Natural killer cell (primary cell): ENCODE measurements at regions not wholly inside any gene's neighbourhood (a gene's known extent, or its start where the extent isn't known, plus 50 kb on each side); places are given as distances from the start of the nearest gene placed in this dataset.

ENCODE experiments used
- ATAC-seq, 3 donors: fragments of 150-1000 bp in 2 of 3; fragments of 200-7000 bp in 1 of 3; cut with Tn5 transposase; 1 replicate in 1 of 3; 2 replicates in 2 of 3; pipeline ENCODE4 v1.10.0; 2021; ENCODE audit warnings: mild to moderate bottlenecking in 2 of 3, moderate library complexity in 2 of 3
- DNase-seq, 2 donors: peaks; one replicate each; pipeline versions ENCODE4 v3.0.0 to v3.0.0-alpha.2; 2013 to 2021; ENCODE audit warnings: mixed read lengths in 1 of 2
- H3K27ac ChIP-seq: one replicate; pipeline ENCODE4 v1.5.1; 2013; ENCODE audit warnings: mild to moderate bottlenecking, low read length
- H3K27me3 ChIP-seq: one replicate; pipeline ENCODE4 v1.6.1; 2013; ENCODE audit warnings: low read length; ENCODE audit not compliant: control insufficient read depth, insufficient read depth
- H3K36me3 ChIP-seq: one replicate; pipeline ENCODE4 v1.6.1; 2013; ENCODE audit warnings: low read length; ENCODE audit not compliant: control insufficient read depth, insufficient read depth
- H3K4me1 ChIP-seq: one replicate; pipeline ENCODE4 v1.6.1; 2013; ENCODE audit warnings: low read length; ENCODE audit not compliant: control insufficient read depth, insufficient read depth
- H3K4me3 ChIP-seq: one replicate; pipeline ENCODE4 v1.5.1; 2013; ENCODE audit warnings: low read length
- H3K9me3 ChIP-seq: one replicate; pipeline ENCODE4 v1.6.1; 2013; ENCODE audit warnings: low read length; ENCODE audit not compliant: control insufficient read depth, insufficient read depth
- H3K27ac Mint-ChIP-seq, 2 donors: one replicate each; pipeline ENCODE4 v1.8.0; 2022; ENCODE audit warnings: mild to moderate bottlenecking in 2 of 2, mixed read lengths in 2 of 2, moderate library complexity in 1 of 2
- H3K27me3 Mint-ChIP-seq, 2 donors: one replicate each; pipeline ENCODE4 v1.8.0; 2022; ENCODE audit warnings: low read depth in 2 of 2, mixed read lengths in 2 of 2
- H3K36me3 Mint-ChIP-seq: one replicate; pipeline ENCODE4 v1.8.0; 2022; ENCODE audit warnings: mixed read lengths
- H3K4me1 Mint-ChIP-seq, 2 donors: one replicate each; pipeline ENCODE4 v1.8.0; 2022; ENCODE audit warnings: mixed read lengths in 2 of 2
- H3K4me3 Mint-ChIP-seq: one replicate; pipeline ENCODE4 v1.8.0; 2022; ENCODE audit warnings: mild to moderate bottlenecking, moderate library complexity, mixed read lengths
- H3K9me3 Mint-ChIP-seq, 2 donors: one replicate each; pipeline ENCODE4 v1.8.0; 2022; ENCODE audit warnings: mixed read lengths in 2 of 2
- CTCF ChIP-seq: fragments of 200-600 bp; IDR thresholded peaks from one replicate; pipeline ENCODE4 v1.8.0; 2022; ENCODE audit warnings: antibody characterized with exemption
- WGBS: methylation state at CpG from one replicate; pipeline ENCODE4 v1.1.7; 2013; ENCODE audit warnings: missing lambda C conversion rate; ENCODE audit not compliant: insufficient coverage; 5-methylcytosine and 5-hydroxymethylcytosine counted together
- intact Hi-C: fragments of 100-400 bp; cut with micrococcal nuclease; formaldehyde crosslinking; loops from one replicate; pipeline ENCODE4 v1.14.2; 2022

DNA sequence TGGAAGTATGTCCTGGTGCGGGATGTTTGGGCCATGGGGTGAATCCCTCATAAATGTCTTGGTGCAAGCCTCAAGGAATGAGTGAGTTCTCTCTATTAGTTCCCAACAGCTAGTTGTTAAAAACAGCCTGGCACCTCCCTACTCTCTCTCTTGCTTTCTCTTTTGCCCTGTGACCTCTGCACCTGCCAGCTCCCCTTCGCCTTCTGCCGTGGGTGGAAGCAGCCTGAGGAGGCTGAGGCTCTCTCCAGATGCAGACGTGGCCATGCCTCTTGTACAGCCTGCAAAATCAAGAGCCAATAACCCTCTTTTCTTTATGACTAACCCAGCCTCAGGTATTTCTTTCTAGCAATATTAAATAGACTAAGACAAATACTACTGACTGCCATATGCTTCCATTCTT lies 210.3 kb downstream of the POM121L12 start:
- H3K36me3 Mint-ChIP-seq = peaks cover 16% of the 10 kb centered on the region
- peaks cover 19 to 24% of the 10 kb centered on the region in 2 donors for H3K9me3 Mint-ChIP-seq
- no peak for TF ChIP-seq CTCF
- no peaks in the 10 kb centered on the region for H3K36me3 ChIP-seq
- no peak overlapping the region for H3K27ac ChIP-seq
- ATAC-seq (no peak), DNase-seq (no peak)
- H3K4me1 Mint-ChIP-seq = no peaks in the 10 kb centered on the region
- WGBS = 82% methylated on average over 4 of the region's 4 CpGs
- H3K4me3 ChIP-seq = no peak overlapping the region
- no peaks in the 10 kb centered on the region for H3K27me3 Mint-ChIP-seq
- H3K9me3 ChIP-seq = peaks cover 11% of the 10 kb centered on the region
- H3K4me3 Mint-ChIP-seq = no peak overlapping the region
- H3K27ac Mint-ChIP-seq = no peak overlapping the region
- no peaks in the 10 kb centered on the region for H3K4me1 ChIP-seq
- intact Hi-C loops = no loop called here
- H3K27me3 ChIP-seq = no peaks in the 10 kb centered on the region

DNA sequence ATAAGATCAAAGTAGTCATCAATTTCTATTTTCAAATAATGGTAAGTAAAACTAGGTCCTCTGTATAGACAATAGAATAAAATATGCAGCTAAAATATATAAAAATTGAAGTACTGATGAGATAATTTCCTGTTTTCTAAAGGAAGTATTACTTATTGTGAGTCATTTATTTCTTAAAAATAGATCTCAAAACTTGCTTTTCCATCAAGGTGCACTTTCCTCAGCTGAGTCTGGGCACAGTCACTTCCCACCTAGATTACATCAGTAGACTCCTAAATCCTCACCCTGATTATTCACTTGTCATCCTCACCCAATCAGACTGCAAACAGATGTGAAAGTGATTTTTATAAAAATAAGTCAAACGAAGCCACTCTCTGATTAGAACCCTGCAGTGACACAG lies 211.5 kb downstream of the POM121L12 start:
- Mint-ChIP-seq H3K36me3 (peaks cover 5% of the 10 kb centered on the region), H3K4me1 (no peaks in the 10 kb centered on the region), H3K4me3 (no peak overlapping the region), H3K27ac (no peak overlapping the region), H3K9me3 (peaks cover 11 to 15% of the 10 kb centered on the region in 2 donors), H3K27me3 (no peaks in the 10 kb centered on the region)
- no peak overlapping the region for H3K4me3 ChIP-seq
- 77% methylated on average over 1 of the region's 1 CpG for WGBS
- no peaks in the 10 kb centered on the region for H3K4me1 ChIP-seq
- peaks cover 11% of the 10 kb centered on the region for H3K9me3 ChIP-seq
- intact Hi-C loops = no loop called here
- no peak overlapping the region for H3K27ac ChIP-seq
- H3K36me3 ChIP-seq = no peaks in the 10 kb centered on the region
- DNase-seq (no peak), ATAC-seq (no peak)
- no peaks in the 10 kb centered on the region for H3K27me3 ChIP-seq
- TF ChIP-seq CTCF = no peak

- intact Hi-C loops = no loop called here
- Histone ChIP-seq H3K27ac (no peak overlapping the region), H3K36me3 (no peaks in the 10 kb centered on the region), H3K27me3 (no peaks in the 10 kb centered on the region), H3K9me3 (peaks cover 10% of the 10 kb centered on the region), H3K4me3 (no peak overlapping the region), H3K4me1 (no peaks in the 10 kb centered on the region)
- ATAC-seq (no peak), DNase-seq (no peak)
- H3K36me3 Mint-ChIP-seq = peaks cover 15% of the 10 kb centered on the region
- H3K27ac Mint-ChIP-seq = no peak overlapping the region
- H3K9me3 Mint-ChIP-seq = peaks cover 7 to 16% of the 10 kb centered on the region in 2 donors
- H3K4me1 Mint-ChIP-seq = no peaks in the 10 kb centered on the region
- no peaks in the 10 kb centered on the region for H3K27me3 Mint-ChIP-seq
- H3K4me3 Mint-ChIP-seq = no peak overlapping the region
- 0% methylated on average over 1 of the region's 1 CpG for WGBS
- no peak for TF ChIP-seq CTCF
These were observed 217.1 kb downstream of the POM121L12 start for GRCh38 chr7:53252539-53252938.

GRCh38 chr7:53272081-53272480 lies 236.6 kb downstream of the POM121L12 start:
- H3K27me3 Mint-ChIP-seq = no peaks in the 10 kb centered on the region
- peaks cover 19 to 30% of the 10 kb centered on the region in 2 donors for H3K9me3 Mint-ChIP-seq
- intact Hi-C loops = no loop called here
- no peak for ATAC-seq
- H3K36me3 ChIP-seq = no peaks in the 10 kb centered on the region
- no peak overlapping the region for H3K4me3 ChIP-seq
- no peaks in the 10 kb centered on the region for H3K27me3 ChIP-seq
- no peak overlapping the region for H3K27ac ChIP-seq
- DNase-seq = no peak
- H3K9me3 ChIP-seq = peaks cover 16% of the 10 kb centered on the region
- no peaks in the 10 kb centered on the region for H3K4me1 ChIP-seq
- no peak overlapping the region for H3K27ac Mint-ChIP-seq
- H3K4me1 Mint-ChIP-seq = no peaks in the 10 kb centered on the region
- TF ChIP-seq CTCF = no peak
- H3K36me3 Mint-ChIP-seq = peaks cover 9% of the 10 kb centered on the region
- no peak overlapping the region for H3K4me3 Mint-ChIP-seq
- 57% methylated on average over 4 of the region's 4 CpGs for WGBS
